Activated B cell treated with CpG ODN at 0.5 μM for 24 hours (primary cell): ENCODE measurements at regions not wholly inside any gene's neighbourhood (a gene's known extent, or its start where the extent isn't known, plus 50 kb on each side); places are given as distances from the start of the nearest gene placed in this dataset.
"Not testable (repeated sequence)": the region's sequence is repeated elsewhere in the genome, so short reads cannot be mapped to it uniquely, and the experiment has no call there.

Experiments
- ATAC-seq: fragments of 200-7000 bp; cut with Tn5 transposase; one replicate; pipeline ENCODE4 v1.10.0; 2021; ENCODE audit warnings: low read depth, mild to moderate bottlenecking, moderate library complexity
- CTCF ChIA-PET: fragments of 350-600 bp; sonication (Branson Sonifier 250); formaldehyde crosslinking; loops from one replicate; lab custom pipeline; 2021; ENCODE audit warnings: antibody characterized with exemption; lab: Charles Lee
- POLR2A ChIA-PET: fragments of 350-600 bp; sonication (Branson Sonifier 250); formaldehyde crosslinking; loops from one replicate; lab custom pipeline; 2021; ENCODE audit warnings: antibody characterized with exemption; lab: Charles Lee
- DNase-seq: peaks from one replicate; pipeline ENCODE4 v3.0.0; 2022
- H3K27ac Mint-ChIP-seq: one replicate; pipeline ENCODE4 v1.8.0; 2020; ENCODE audit warnings: mixed read lengths
- H3K27me3 Mint-ChIP-seq: one replicate; pipeline ENCODE4 v1.8.0; 2021; ENCODE audit warnings: mixed read lengths
- H3K36me3 Mint-ChIP-seq: one replicate; pipeline ENCODE4 v1.8.0; 2021; ENCODE audit warnings: low read depth, mixed read lengths
- H3K4me1 Mint-ChIP-seq: one replicate; pipeline ENCODE4 v1.8.0; 2021; ENCODE audit warnings: mixed read lengths
- H3K4me3 Mint-ChIP-seq: one replicate; pipeline ENCODE4 v1.8.0; 2020; ENCODE audit warnings: mild to moderate bottlenecking, mixed read lengths
- H3K9me3 Mint-ChIP-seq: one replicate; pipeline ENCODE4 v1.8.0; 2020; ENCODE audit warnings: mixed read lengths
- intact Hi-C: fragments of 100-400 bp; cut with micrococcal nuclease; formaldehyde crosslinking; loops from one replicate; pipeline ENCODE4 v1.15.1; 2024
- TF ChIP-seq, protein P1 (sequence below): fragments of 200-600 bp; IDR thresholded peaks from one replicate; pipeline ENCODE4 v1.8.0; 2022; ENCODE audit warnings: antibody characterized with exemption, mild to moderate bottlenecking

DNA sequence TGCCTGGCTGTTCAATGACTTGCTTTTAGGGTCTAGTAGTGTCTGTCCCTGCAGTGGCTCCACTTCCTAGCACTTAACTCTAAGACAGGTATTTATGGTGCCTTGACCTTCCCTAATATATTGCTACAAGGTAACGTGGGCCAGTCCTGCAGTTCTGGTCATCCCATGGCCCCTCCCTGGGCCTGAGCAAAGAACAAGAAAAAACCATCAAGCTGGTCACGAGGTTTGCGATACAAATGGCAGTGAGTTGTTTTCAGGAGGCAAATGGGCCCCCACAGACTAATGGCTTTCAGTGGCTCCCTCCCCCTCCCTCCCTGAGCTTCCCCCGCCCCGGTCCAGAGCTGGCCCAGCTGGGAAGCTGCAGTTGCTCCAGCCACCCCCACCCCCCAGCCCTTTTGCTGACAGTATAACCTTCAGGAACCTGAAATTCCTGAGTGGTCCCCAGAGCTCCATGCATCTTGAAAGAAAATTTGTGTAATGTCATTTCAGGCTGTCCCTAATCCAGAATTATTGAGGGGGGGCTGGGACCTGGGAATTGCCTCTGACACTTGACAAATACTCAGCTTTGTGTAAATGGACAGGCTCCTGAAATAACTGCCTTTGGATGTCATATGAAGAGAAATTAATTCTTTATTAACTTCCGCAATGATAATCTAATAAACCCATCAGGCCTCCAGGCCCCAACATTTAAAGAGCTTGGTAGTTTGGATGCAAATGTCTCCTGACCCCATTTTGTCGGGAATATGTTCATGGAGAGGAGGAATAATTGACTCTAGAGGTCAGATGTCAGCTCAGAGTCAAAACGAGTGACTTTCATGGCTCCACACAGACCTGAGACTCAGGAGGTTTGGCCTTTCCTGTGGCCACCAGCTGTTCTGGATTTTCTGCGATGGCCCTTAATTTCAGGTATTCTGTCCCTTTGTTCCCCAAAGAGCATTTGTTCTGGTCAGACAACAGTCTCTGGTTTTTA lies 153.2 kb upstream of the TOP1 start:
- Mint-ChIP-seq H3K27ac (no peak overlapping the region), H3K27me3 (peaks cover 2% of the 10 kb centered on the region), H3K4me3 (no peak overlapping the region), H3K4me1 (no peaks in the 10 kb centered on the region), H3K9me3 (peaks cover 4% of the 10 kb centered on the region), H3K36me3 (no peaks in the 10 kb centered on the region)
- ChIA-PET CTCF (no interaction called here), POLR2A (no interaction called here)
- TF ChIP-seq, protein P1, sequence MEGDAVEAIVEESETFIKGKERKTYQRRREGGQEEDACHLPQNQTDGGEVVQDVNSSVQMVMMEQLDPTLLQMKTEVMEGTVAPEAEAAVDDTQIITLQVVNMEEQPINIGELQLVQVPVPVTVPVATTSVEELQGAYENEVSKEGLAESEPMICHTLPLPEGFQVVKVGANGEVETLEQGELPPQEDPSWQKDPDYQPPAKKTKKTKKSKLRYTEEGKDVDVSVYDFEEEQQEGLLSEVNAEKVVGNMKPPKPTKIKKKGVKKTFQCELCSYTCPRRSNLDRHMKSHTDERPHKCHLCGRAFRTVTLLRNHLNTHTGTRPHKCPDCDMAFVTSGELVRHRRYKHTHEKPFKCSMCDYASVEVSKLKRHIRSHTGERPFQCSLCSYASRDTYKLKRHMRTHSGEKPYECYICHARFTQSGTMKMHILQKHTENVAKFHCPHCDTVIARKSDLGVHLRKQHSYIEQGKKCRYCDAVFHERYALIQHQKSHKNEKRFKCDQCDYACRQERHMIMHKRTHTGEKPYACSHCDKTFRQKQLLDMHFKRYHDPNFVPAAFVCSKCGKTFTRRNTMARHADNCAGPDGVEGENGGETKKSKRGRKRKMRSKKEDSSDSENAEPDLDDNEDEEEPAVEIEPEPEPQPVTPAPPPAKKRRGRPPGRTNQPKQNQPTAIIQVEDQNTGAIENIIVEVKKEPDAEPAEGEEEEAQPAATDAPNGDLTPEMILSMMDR, result no peak
- DNase-seq (no peak), ATAC-seq (no peak)
- intact Hi-C loops, result no loop called here

DNA sequence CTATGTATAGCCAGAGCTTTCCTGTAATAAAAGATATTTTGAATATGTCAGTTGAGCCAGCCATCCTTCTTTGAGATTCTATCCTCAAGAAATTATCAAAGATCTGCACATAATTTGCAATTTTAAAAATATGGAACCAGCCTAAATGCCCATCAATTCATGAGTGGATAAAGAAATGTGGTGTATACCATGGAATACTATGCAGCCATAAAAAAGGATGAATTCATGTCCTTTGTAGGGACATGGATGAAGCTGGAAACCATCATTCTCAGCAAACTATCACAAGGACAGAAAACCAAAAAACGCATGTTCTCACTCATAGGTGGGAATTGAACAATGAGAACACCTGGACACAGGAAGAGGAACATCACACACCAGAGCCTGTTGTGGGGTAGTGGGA lies 150.5 kb upstream of the TOP1 start:
- intact Hi-C loops, H3K9me3 Mint-ChIP-seq, CTCF ChIA-PET, H3K36me3 Mint-ChIP-seq, H3K4me3 Mint-ChIP-seq, POLR2A ChIA-PET, H3K27ac Mint-ChIP-seq, DNase-seq, ATAC-seq, H3K27me3 Mint-ChIP-seq, H3K4me1 Mint-ChIP-seq: not testable (repeated sequence)

DNA sequence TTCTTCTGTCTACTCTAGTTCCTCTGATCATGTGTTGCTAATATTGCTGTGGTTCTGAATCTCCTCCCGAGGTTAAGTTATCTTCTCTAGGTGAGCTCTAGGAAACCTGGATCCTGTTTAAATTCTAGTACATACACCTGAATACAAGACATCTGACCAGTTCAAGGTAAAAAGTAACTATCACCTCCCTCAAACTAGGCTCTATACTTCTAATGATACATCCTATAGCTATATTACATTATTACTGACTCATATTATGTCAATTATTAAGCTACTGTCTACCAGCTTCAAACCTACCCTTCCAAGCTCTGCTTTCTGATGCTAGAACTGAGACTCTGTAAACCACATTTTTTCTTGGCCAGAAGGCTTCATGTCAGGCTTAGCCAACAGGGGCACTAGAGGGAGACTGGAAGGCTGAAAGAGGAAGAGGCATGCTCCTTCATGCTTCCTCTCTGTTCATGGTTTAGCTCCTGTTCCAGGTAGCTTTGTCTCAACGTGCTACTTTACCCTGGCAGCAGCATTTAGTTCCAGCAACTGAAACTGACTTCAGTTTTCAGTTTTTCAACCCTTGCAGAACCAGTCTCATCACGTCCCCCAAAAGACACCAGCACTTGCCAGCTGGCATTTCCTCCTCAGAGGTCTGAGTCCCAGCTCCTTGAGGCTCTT lies 148.4 kb upstream of the TOP1 start:
- ATAC-seq (no peak), DNase-seq (no peak)
- Mint-ChIP-seq H3K36me3 (no peaks in the 10 kb centered on the region), H3K4me3 (no peak overlapping the region), H3K4me1 (no peaks in the 10 kb centered on the region), H3K27me3 (no peaks in the 10 kb centered on the region), H3K27ac (no peak overlapping the region), H3K9me3 (peaks cover 9% of the 10 kb centered on the region)
- ChIA-PET CTCF (no interaction called here), POLR2A (no interaction called here)
- intact Hi-C loops, result no loop called here
- TF ChIP-seq, protein P1, result no peak

DNA sequence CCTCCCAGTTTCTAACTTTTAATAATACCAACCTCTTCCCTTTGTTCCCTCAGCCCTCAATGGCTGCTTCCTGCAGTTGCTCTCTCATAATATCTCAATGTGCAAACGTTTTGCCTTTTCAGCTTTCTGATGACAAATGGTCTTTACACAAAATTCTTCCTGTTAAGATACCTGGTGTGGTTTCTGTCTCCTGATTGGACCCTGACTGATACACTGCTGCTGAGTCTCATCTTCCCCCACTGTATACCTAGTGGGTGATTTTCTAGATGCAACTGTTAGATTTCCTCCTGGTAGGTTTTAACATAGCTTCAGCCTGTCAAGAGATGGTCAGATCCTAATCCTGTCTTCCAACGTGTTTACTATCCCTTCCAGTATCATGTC lies 147.9 kb upstream of the TOP1 start:
- ChIA-PET CTCF (no interaction called here), POLR2A (no interaction called here)
- no peak for ATAC-seq
- Mint-ChIP-seq H3K4me3 (no peak overlapping the region), H3K9me3 (peaks cover 9% of the 10 kb centered on the region), H3K4me1 (no peaks in the 10 kb centered on the region), H3K36me3 (no peaks in the 10 kb centered on the region), H3K27me3 (no peaks in the 10 kb centered on the region), H3K27ac (no peak overlapping the region)
- intact Hi-C loops, result no loop called here
- TF ChIP-seq, protein P1, result no peak
- DNase-seq, result no peak

DNA sequence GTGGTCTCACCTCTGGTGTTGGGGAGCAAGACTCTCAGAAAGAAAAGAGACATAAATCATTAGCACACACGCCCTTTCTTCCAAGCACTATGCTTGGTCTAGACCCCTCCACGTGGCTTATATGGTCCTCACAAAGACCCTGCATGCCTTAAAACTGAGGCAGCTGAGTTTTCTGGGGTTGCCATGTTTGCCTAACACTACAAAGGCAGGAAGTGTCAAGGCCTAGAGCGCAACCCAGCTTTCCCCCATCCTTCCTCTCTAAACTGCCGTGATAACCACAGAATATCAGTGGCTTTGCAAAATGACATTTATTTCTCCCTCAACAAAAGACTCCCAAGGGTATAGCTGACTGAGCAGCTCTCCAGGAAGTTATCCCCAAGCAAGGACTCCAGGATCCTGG lies 146.5 kb upstream of the TOP1 start:
- DNase-seq (no peak), ATAC-seq (no peak)
- ChIA-PET CTCF (no interaction called here), POLR2A (no interaction called here)
- H3K4me3 Mint-ChIP-seq, result no peak overlapping the region
- H3K4me1 Mint-ChIP-seq, result no peaks in the 10 kb centered on the region
- H3K27me3 Mint-ChIP-seq, result no peaks in the 10 kb centered on the region
- no peaks in the 10 kb centered on the region for H3K36me3 Mint-ChIP-seq
- H3K27ac Mint-ChIP-seq, result no peak overlapping the region
- intact Hi-C loops, result no loop called here
- H3K9me3 Mint-ChIP-seq, result peaks cover 9% of the 10 kb centered on the region
- TF ChIP-seq, protein P1, result no peak
